SU-DHL-6 (cell line): ENCODE measurements at regions not wholly inside any gene's neighbourhood (a gene's known extent, or its start where the extent isn't known, plus 50 kb on each side); places are given as distances from the start of the nearest gene placed in this dataset.

Experiments
- H2AFZ ChIP-seq: fragments of 200-600 bp; sonication (generic); 2 replicates; pipeline ENCODE4 v1.6.1; 2014; ENCODE audit warnings: low read depth, mild to moderate bottlenecking, moderate library complexity, mixed read lengths, antibody characterized with exemption, low read length; ENCODE audit not compliant: severe bottlenecking
- H3F3A ChIP-seq: fragments of 200-600 bp; shearing (Covaris generic); 2 replicates; pipeline ENCODE4 v1.6.0; 2016; ENCODE audit warnings: antibody characterized with exemption, mild to moderate bottlenecking; ENCODE audit not compliant: insufficient read depth
- H3K27ac ChIP-seq: fragments of 200-600 bp; sonication (generic); 2 replicates; pipeline ENCODE4 v1.5.1; 2016; ENCODE audit warnings: low read depth, mild to moderate bottlenecking, low read length, moderate library complexity, mixed read lengths
- H3K27me3 ChIP-seq: fragments of 200-600 bp; sonication (generic), shearing (Covaris generic); 2 replicates; pipeline ENCODE4 v1.6.0; 2014; ENCODE audit warnings: mild to moderate bottlenecking, low read length
- H3K36me3 ChIP-seq: fragments of 200-600 bp; sonication (generic); 2 replicates; pipeline ENCODE4 v1.6.1; 2014; ENCODE audit warnings: mild to moderate bottlenecking, low read length, mixed read lengths
- H3K4me2 ChIP-seq: fragments of 300-600, 200-600 bp; shearing (Covaris generic), sonication (generic); 2 replicates; pipeline ENCODE4 v1.6.0; 2014; ENCODE audit warnings: low read length, low read depth, mild to moderate bottlenecking; ENCODE audit not compliant: poor library complexity, severe bottlenecking
- H3K4me3 ChIP-seq: fragments of 200-600 bp; sonication (generic); 2 replicates; pipeline ENCODE4 v1.5.1; 2014; ENCODE audit warnings: antibody characterized with exemption, low read length, mild to moderate bottlenecking, mixed read lengths; ENCODE audit not compliant: insufficient read depth, poor library complexity, severe bottlenecking
- H3K79me2 ChIP-seq: fragments of 200-600 bp; sonication (generic); 2 replicates; pipeline ENCODE4 v1.6.1; 2014; ENCODE audit warnings: mild to moderate bottlenecking, low read length, moderate library complexity; ENCODE audit not compliant: insufficient read depth
- H3K9ac ChIP-seq: fragments of 200-600 bp; sonication (generic); 2 replicates; pipeline ENCODE4 v1.7.0; 2014; ENCODE audit warnings: mild to moderate bottlenecking, low read length
- H3K9me2 ChIP-seq: fragments of 200-600 bp; sonication (generic); replicated peaks from 2 replicates; pipeline ENCODE4 v1.6.1; 2014; ENCODE audit warnings: low read length; ENCODE audit not compliant: insufficient read depth
- H3K9me3 ChIP-seq: fragments of 200-600 bp; sonication (generic); 2 replicates; pipeline ENCODE4 v1.6.1; 2014; ENCODE audit warnings: low read length, mixed read lengths; ENCODE audit not compliant: insufficient read depth
- H4K20me1 ChIP-seq: fragments of 200-600 bp; sonication (generic); 2 replicates; pipeline ENCODE4 v1.6.1; 2014; ENCODE audit warnings: low read depth, mild to moderate bottlenecking, antibody characterized with exemption, low read length, moderate library complexity, mixed read lengths
- CTCF ChIP-seq: fragments of 200-600 bp; sonication (generic); IDR thresholded peaks from one replicate; pipeline ENCODE4 v1.5.1; 2017; ENCODE audit warnings: antibody characterized with exemption, mild to moderate bottlenecking, low read length, moderate library complexity; ENCODE audit not compliant: insufficient read depth, poor library complexity, severe bottlenecking
- EZH2phosphoT487 ChIP-seq: fragments of 200-600 bp; sonication (generic), shearing (Covaris generic); conservative IDR thresholded peaks from 2 replicates; pipeline ENCODE4 v1.6.1; 2018; ENCODE audit warnings: mild to moderate bottlenecking, antibody characterized with exemption, low read length, moderate library complexity, mixed read lengths

- no peaks in the 10 kb centered on the region for H4K20me1 ChIP-seq
- H3K4me3 ChIP-seq: no peak overlapping the region
- TF ChIP-seq CTCF: no peak
- TF ChIP-seq EZH2phosphoT487: no peak
- no peaks in the 10 kb centered on the region for H3K36me3 ChIP-seq
- no peaks in the 10 kb centered on the region for H3K9me3 ChIP-seq
- H3K9ac ChIP-seq: no peak overlapping the region
- H3F3A ChIP-seq: no peaks in the 10 kb centered on the region
- no peaks in the 10 kb centered on the region for H3K9me2 ChIP-seq
- no peak overlapping the region for H3K27ac ChIP-seq
- H3K79me2 ChIP-seq: no peaks in the 10 kb centered on the region
- H2AFZ ChIP-seq: no peak overlapping the region
- no peaks in the 10 kb centered on the region for H3K27me3 ChIP-seq
- H3K4me2 ChIP-seq: no peak overlapping the region
Observed at GRCh38 chr4:188374871-188375270, 235.6 kb downstream of the TRIML1 start.

- H2AFZ ChIP-seq: no peak overlapping the region
- H3F3A ChIP-seq: no peaks in the 10 kb centered on the region
- H3K9ac ChIP-seq: no peak overlapping the region
- H3K9me2 ChIP-seq: no peaks in the 10 kb centered on the region
- H3K4me3 ChIP-seq: no peak overlapping the region
- no peaks in the 10 kb centered on the region for H3K36me3 ChIP-seq
- no peak overlapping the region for H3K27ac ChIP-seq
- no peaks in the 10 kb centered on the region for H3K9me3 ChIP-seq
- no peak overlapping the region for H3K4me2 ChIP-seq
- no peak for TF ChIP-seq CTCF
- H3K27me3 ChIP-seq: no peaks in the 10 kb centered on the region
- H3K79me2 ChIP-seq: no peaks in the 10 kb centered on the region
- H4K20me1 ChIP-seq: no peaks in the 10 kb centered on the region
Observed at GRCh38 chr4:188377816-188378215, 238.6 kb downstream of the TRIML1 start.

GRCh38 chr4:188383180-188383579 is 243.9 kb downstream of the TRIML1 start:
- no peaks in the 10 kb centered on the region for H3K9me2 ChIP-seq
- H2AFZ ChIP-seq: no peak overlapping the region
- H3K27ac ChIP-seq: no peak overlapping the region
- H3K9ac ChIP-seq: no peak overlapping the region
- no peaks in the 10 kb centered on the region for H3K79me2 ChIP-seq
- H4K20me1 ChIP-seq: no peaks in the 10 kb centered on the region
- H3F3A ChIP-seq: no peaks in the 10 kb centered on the region
- no peak overlapping the region for H3K4me3 ChIP-seq
- H3K27me3 ChIP-seq: no peaks in the 10 kb centered on the region
- H3K4me2 ChIP-seq: no peak overlapping the region
- no peaks in the 10 kb centered on the region for H3K9me3 ChIP-seq
- TF ChIP-seq EZH2phosphoT487 (no peak), CTCF (no peak)
- no peaks in the 10 kb centered on the region for H3K36me3 ChIP-seq
